HFFc6 (cell line): ENCODE measurements at regions not wholly inside any gene's neighbourhood (a gene's known extent, or its start where the extent isn't known, plus 50 kb on each side); places are given as distances from the start of the nearest gene placed in this dataset.
A peak's percentile ranks its signal among the peaks of the same experiment; 100 is the strongest.

ENCODE experiments used
- DNase-seq: peaks from one replicate; pipeline ENCODE4 v3.0.0-alpha.2; 2018
- H3K27ac Mint-ChIP-seq: 2 replicates; pipeline ENCODE4 v1.8.0; 2020; ENCODE audit warnings: mild to moderate bottlenecking, mixed read lengths
- H3K27me3 Mint-ChIP-seq: 2 replicates; pipeline ENCODE4 v1.8.0; 2021; ENCODE audit warnings: mild to moderate bottlenecking, moderate library complexity, mixed read lengths; ENCODE audit not compliant: insufficient read depth
- H3K36me3 Mint-ChIP-seq: 2 replicates; pipeline ENCODE4 v1.8.0; 2021; ENCODE audit warnings: low read depth, mixed read lengths
- H3K4me1 Mint-ChIP-seq: 2 replicates; pipeline ENCODE4 v1.8.0; 2020; ENCODE audit warnings: low read depth, mixed read lengths
- H3K4me3 Mint-ChIP-seq: 2 replicates; pipeline ENCODE4 v1.8.0; 2020; ENCODE audit warnings: mild to moderate bottlenecking, moderate library complexity, mixed read lengths
- H3K9me3 Mint-ChIP-seq: 2 replicates; pipeline ENCODE4 v1.8.0; 2020; ENCODE audit warnings: mild to moderate bottlenecking, mixed read lengths
- CTCF ChIP-seq: fragments of 200-600 bp; sonication (generic); IDR thresholded peaks from 2 replicates; pipeline ENCODE4 v1.5.0; 2021; ENCODE audit warnings: antibody characterized with exemption, mild to moderate bottlenecking

GRCh38 chr5:92402956-92403702 is 1020.0 kb upstream of the ARRDC3 start:
- no peaks in the 10 kb centered on the region for H3K9me3 Mint-ChIP-seq
- H3K27me3 Mint-ChIP-seq: no peaks in the 10 kb centered on the region
- peaks cover 17% of the 10 kb centered on the region for H3K4me1 Mint-ChIP-seq

GRCh38 chr5:92402045-92402444 is 1018.9 kb upstream of the ARRDC3 start:
- TF ChIP-seq CTCF: no peak
- peak overlapping the region; percentile 70 for H3K27ac Mint-ChIP-seq
- no peaks in the 10 kb centered on the region for H3K36me3 Mint-ChIP-seq
- DNase-seq: peak; percentile 44
- H3K4me3 Mint-ChIP-seq: peak overlapping the region; percentile 62
- peaks cover 17% of the 10 kb centered on the region for H3K4me1 Mint-ChIP-seq
- H3K9me3 Mint-ChIP-seq: no peaks in the 10 kb centered on the region
- no peaks in the 10 kb centered on the region for H3K27me3 Mint-ChIP-seq

More at GRCh38 chr5:92402956-92403702, 1020.0 kb upstream of the ARRDC3 start:
- Mint-ChIP-seq H3K27ac (no peak overlapping the region), H3K36me3 (no peaks in the 10 kb centered on the region), H3K4me3 (no peak overlapping the region)
- DNase-seq: no peak
- no peak for TF ChIP-seq CTCF

GRCh38 chr5:92401492-92401891 is 1018.4 kb upstream of the ARRDC3 start:
- Mint-ChIP-seq H3K4me1 (peaks cover 17% of the 10 kb centered on the region), H3K4me3 (no peak overlapping the region), H3K27me3 (no peaks in the 10 kb centered on the region), H3K9me3 (no peaks in the 10 kb centered on the region), H3K27ac (no peak overlapping the region), H3K36me3 (no peaks in the 10 kb centered on the region)
- TF ChIP-seq CTCF: no peak
- no peak for DNase-seq

GRCh38 chr5:92394936-92395335 is 1011.8 kb upstream of the ARRDC3 start:
- no peaks in the 10 kb centered on the region for H3K27me3 Mint-ChIP-seq
- no peaks in the 10 kb centered on the region for H3K9me3 Mint-ChIP-seq
- no peak for TF ChIP-seq CTCF
- DNase-seq: no peak
- no peak overlapping the region for H3K4me3 Mint-ChIP-seq
- no peak overlapping the region for H3K27ac Mint-ChIP-seq
- H3K4me1 Mint-ChIP-seq: no peaks in the 10 kb centered on the region
- no peaks in the 10 kb centered on the region for H3K36me3 Mint-ChIP-seq

GRCh38 chr5:92390657-92391056 is 1007.5 kb upstream of the ARRDC3 start:
- no peak for DNase-seq
- no peaks in the 10 kb centered on the region for H3K4me1 Mint-ChIP-seq
- no peaks in the 10 kb centered on the region; the same call in 1 of the 2 replicates for H3K9me3 Mint-ChIP-seq
- H3K4me3 Mint-ChIP-seq: no peak overlapping the region
- no peaks in the 10 kb centered on the region for H3K36me3 Mint-ChIP-seq
- no peaks in the 10 kb centered on the region for H3K27me3 Mint-ChIP-seq
- no peak overlapping the region for H3K27ac Mint-ChIP-seq
- no peak for TF ChIP-seq CTCF
